ENCODE measurements at regions not wholly inside any gene's neighbourhood (a gene's known extent, or its start where the extent isn't known, plus 50 kb on each side); places are given as distances from the start of the nearest gene placed in this dataset.

DNA sequence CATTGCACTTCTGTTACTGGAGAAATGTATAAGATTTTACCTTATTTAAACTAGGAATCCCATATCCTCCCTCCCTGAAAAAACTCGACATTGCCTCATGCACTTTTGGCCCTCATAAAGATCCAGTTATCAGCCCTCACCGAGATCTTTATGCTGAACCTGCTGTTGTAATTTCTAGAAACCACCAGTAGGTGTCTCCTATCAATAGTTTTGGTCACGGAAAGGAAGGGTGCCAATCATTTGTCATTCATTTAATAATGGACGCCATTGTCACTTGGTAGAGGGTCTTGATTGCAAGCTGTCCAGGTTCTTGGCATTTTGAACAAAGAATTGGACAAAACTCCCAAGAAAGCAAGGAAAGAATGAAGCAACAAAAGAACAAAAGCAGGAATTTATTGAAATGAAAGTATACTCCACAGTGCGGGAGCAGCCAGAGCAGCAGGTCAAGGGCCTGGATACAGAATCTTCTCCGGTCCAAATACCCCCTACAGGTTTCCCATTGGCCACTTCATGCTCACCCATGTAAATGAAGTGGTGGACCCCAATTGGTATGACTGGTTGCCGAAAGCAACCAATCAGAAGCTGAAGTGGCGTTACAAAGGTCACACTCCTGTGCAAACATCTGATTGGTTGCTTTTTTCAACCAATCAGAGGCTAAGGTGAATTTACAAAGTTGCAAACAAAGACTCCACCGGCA is 524.3 kb downstream of the PSAT1 start:
- no peaks in the 10 kb centered on the region for H3K4me1 ChIP-seq (ENCODE audit: insufficient read depth, low read length)
- FAIRE-seq: peak; percentile 9
- H3K27me3 Mint-ChIP-seq (ENCODE audit: low read depth, unreplicated experiment): no peaks in the 10 kb centered on the region
- no peaks in the 10 kb centered on the region for H3K36me3 ChIP-seq (ENCODE audit: insufficient read depth, low read length)
- no peak overlapping the region for H3K9ac ChIP-seq (ENCODE audit: low read length)
- no peaks in the 10 kb centered on the region for H3K9me3 ChIP-seq (ENCODE audit: insufficient read depth, low read depth, low read length)
- H3K36me3 Mint-ChIP-seq (ENCODE audit: low read depth, unreplicated experiment): no peaks in the 10 kb centered on the region
- H3K9me3 Mint-ChIP-seq (ENCODE audit: unreplicated experiment): peaks cover 2% of the 10 kb centered on the region
- no peaks in the 10 kb centered on the region for H3K79me2 ChIP-seq (ENCODE audit: insufficient read depth, low read length)
- H4K20me1 ChIP-seq (ENCODE audit: insufficient read depth, low read length): no peaks in the 10 kb centered on the region
- peak overlapping the region; percentile 23 for H2AFZ ChIP-seq (ENCODE audit: low read depth, low read length)
- no peak overlapping the region for H3K4me3 Mint-ChIP-seq (ENCODE audit: unreplicated experiment)
- TF ChIP-seq, protein P1, sequence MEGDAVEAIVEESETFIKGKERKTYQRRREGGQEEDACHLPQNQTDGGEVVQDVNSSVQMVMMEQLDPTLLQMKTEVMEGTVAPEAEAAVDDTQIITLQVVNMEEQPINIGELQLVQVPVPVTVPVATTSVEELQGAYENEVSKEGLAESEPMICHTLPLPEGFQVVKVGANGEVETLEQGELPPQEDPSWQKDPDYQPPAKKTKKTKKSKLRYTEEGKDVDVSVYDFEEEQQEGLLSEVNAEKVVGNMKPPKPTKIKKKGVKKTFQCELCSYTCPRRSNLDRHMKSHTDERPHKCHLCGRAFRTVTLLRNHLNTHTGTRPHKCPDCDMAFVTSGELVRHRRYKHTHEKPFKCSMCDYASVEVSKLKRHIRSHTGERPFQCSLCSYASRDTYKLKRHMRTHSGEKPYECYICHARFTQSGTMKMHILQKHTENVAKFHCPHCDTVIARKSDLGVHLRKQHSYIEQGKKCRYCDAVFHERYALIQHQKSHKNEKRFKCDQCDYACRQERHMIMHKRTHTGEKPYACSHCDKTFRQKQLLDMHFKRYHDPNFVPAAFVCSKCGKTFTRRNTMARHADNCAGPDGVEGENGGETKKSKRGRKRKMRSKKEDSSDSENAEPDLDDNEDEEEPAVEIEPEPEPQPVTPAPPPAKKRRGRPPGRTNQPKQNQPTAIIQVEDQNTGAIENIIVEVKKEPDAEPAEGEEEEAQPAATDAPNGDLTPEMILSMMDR (IDR thresholded peaks at IDR 0.05; ENCODE audit: insufficient read depth, low read depth, low read length): peak; percentile 83
- TF ChIP-seq EZH2 (IDR thresholded peaks at IDR 0.05; ENCODE audit: insufficient read depth, low read length): no peak
- H3K4me1 Mint-ChIP-seq (ENCODE audit: low read depth, unreplicated experiment): no peaks in the 10 kb centered on the region
- H3K27me3 ChIP-seq (ENCODE audit: insufficient read depth, low read length): no peaks in the 10 kb centered on the region
- no peak overlapping the region for H3K27ac Mint-ChIP-seq (ENCODE audit: unreplicated experiment)
- peak overlapping the region; percentile 45 for H3K4me3 ChIP-seq (ENCODE audit: insufficient read depth, low read depth, low read length)
- H3K27ac ChIP-seq (ENCODE audit: low read depth, low read length): no peak overlapping the region
- H3K4me2 ChIP-seq (ENCODE audit: low read length): peak overlapping the region; percentile 65
- no peak for DNase-seq (ENCODE audit: low read depth)

DNA sequence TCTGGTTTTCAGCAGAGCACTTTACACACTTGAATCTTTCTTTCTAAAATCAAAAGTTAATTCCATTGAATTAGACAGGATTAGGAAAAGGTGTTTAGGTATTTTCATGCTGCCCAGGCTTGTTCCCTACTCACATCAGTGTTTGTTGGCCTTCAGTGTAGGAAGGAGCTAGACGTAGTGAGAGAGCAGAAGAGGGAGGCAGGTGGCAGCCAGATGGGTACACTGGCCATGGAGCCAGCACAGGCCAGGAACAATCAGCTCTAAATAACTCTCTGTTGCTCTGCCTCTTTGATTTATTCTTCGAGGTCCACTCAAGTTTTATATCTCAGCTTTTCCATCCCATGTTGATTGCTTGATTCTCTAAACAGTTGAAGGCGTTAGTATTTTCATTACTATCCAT is 529.6 kb downstream of the PSAT1 start:
- no peak overlapping the region for H3K4me2 ChIP-seq (ENCODE audit: low read length)
- FAIRE-seq: no peak
- H3K27me3 Mint-ChIP-seq (ENCODE audit: low read depth, unreplicated experiment): no peaks in the 10 kb centered on the region

DNA sequence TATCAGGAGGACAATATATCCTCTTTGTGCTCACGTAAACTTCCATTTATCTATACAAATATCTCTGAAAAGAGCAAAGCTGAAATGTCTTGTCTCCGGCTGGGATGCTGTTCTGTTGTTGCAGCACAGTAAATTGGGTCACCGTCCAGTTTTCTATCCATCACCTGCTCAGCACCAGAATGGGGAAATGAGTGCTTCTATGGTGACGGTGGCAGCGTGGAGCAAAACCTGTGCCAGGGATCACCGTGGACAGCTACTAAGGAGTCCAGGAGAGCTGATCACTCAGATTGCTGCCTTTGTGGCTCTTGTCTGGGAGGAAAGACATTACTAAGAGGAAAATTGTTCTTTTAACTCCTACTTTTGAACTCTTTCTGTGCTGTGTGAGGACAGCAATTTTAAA is 531.6 kb downstream of the PSAT1 start:
- no peak overlapping the region for H3K27ac Mint-ChIP-seq (ENCODE audit: unreplicated experiment)
- Histone ChIP-seq H3K9ac (ENCODE audit: low read length) (no peak overlapping the region), H3K27me3 (ENCODE audit: insufficient read depth, low read length) (no peaks in the 10 kb centered on the region), H3K4me3 (ENCODE audit: insufficient read depth, low read depth, low read length) (no peak overlapping the region), H3K36me3 (ENCODE audit: insufficient read depth, low read length) (no peaks in the 10 kb centered on the region), H3K27ac (ENCODE audit: low read depth, low read length) (no peak overlapping the region), H3K4me2 (ENCODE audit: low read length) (no peak overlapping the region), H3K9me3 (ENCODE audit: insufficient read depth, low read depth, low read length) (no peaks in the 10 kb centered on the region), H3K4me1 (ENCODE audit: insufficient read depth, low read length) (no peaks in the 10 kb centered on the region), H3K79me2 (ENCODE audit: insufficient read depth, low read length) (no peaks in the 10 kb centered on the region), H2AFZ (ENCODE audit: low read depth, low read length) (no peak overlapping the region), H4K20me1 (ENCODE audit: insufficient read depth, low read length) (no peaks in the 10 kb centered on the region)
- TF ChIP-seq EZH2 (IDR thresholded peaks at IDR 0.05; ENCODE audit: insufficient read depth, low read length): no peak
- TF ChIP-seq, protein P1 (IDR thresholded peaks at IDR 0.05; ENCODE audit: insufficient read depth, low read depth, low read length): no peak
- H3K9me3 Mint-ChIP-seq (ENCODE audit: unreplicated experiment): peaks cover 2% of the 10 kb centered on the region
- no peaks in the 10 kb centered on the region for H3K36me3 Mint-ChIP-seq (ENCODE audit: low read depth, unreplicated experiment)
- H3K27me3 Mint-ChIP-seq (ENCODE audit: low read depth, unreplicated experiment): no peaks in the 10 kb centered on the region
- no peak overlapping the region for H3K4me3 Mint-ChIP-seq (ENCODE audit: unreplicated experiment)
- no peaks in the 10 kb centered on the region for H3K4me1 Mint-ChIP-seq (ENCODE audit: low read depth, unreplicated experiment)
- DNase-seq (ENCODE audit: low read depth) (no peak), FAIRE-seq (no peak)

More for the DNA sequence above, 529.6 kb downstream of the PSAT1 start:
- no peaks in the 10 kb centered on the region for H3K27me3 ChIP-seq (ENCODE audit: insufficient read depth, low read length)
- no peaks in the 10 kb centered on the region for H4K20me1 ChIP-seq (ENCODE audit: insufficient read depth, low read length)
- no peak overlapping the region for H2AFZ ChIP-seq (ENCODE audit: low read depth, low read length)
- Mint-ChIP-seq H3K4me1 (ENCODE audit: low read depth, unreplicated experiment) (no peaks in the 10 kb centered on the region), H3K4me3 (ENCODE audit: unreplicated experiment) (no peak overlapping the region), H3K27ac (ENCODE audit: unreplicated experiment) (no peak overlapping the region), H3K36me3 (ENCODE audit: low read depth, unreplicated experiment) (no peaks in the 10 kb centered on the region), H3K9me3 (ENCODE audit: unreplicated experiment) (peaks cover 2% of the 10 kb centered on the region)
- H3K27ac ChIP-seq (ENCODE audit: low read depth, low read length): no peak overlapping the region
- H3K36me3 ChIP-seq (ENCODE audit: insufficient read depth, low read length): no peaks in the 10 kb centered on the region
- no peaks in the 10 kb centered on the region for H3K4me1 ChIP-seq (ENCODE audit: insufficient read depth, low read length)
- TF ChIP-seq, protein P1 (IDR thresholded peaks at IDR 0.05; ENCODE audit: insufficient read depth, low read depth, low read length): no peak
- TF ChIP-seq EZH2 (IDR thresholded peaks at IDR 0.05; ENCODE audit: insufficient read depth, low read length): no peak
- H3K4me3 ChIP-seq (ENCODE audit: insufficient read depth, low read depth, low read length): no peak overlapping the region
- H3K79me2 ChIP-seq (ENCODE audit: insufficient read depth, low read length): no peaks in the 10 kb centered on the region
- H3K9ac ChIP-seq (ENCODE audit: low read length): no peak overlapping the region
- no peaks in the 10 kb centered on the region for H3K9me3 ChIP-seq (ENCODE audit: insufficient read depth, low read depth, low read length)
- DNase-seq (ENCODE audit: low read depth): no peak

Data from astrocyte (in vitro differentiated cells and primary cell).